H1 (cell line): ENCODE measurements at regions not wholly inside any gene's neighbourhood (a gene's known extent, or its start where the extent isn't known, plus 50 kb on each side); places are given as distances from the start of the nearest gene placed in this dataset.

Source experiments
- CTCF ChIA-PET: fragments of 300-600 bp; sonication (Branson Sonifier 250); formaldehyde crosslinking; loops from one replicate; lab custom pipeline; 2021; ENCODE audit not compliant: partially characterized antibody; lab: Charles Lee
- POLR2A ChIA-PET: fragments of 300-600 bp; sonication (Branson Sonifier 250); formaldehyde crosslinking; loops from one replicate; lab custom pipeline; 2021; ENCODE audit warnings: inconsistent platforms; ENCODE audit not compliant: partially characterized antibody; lab: Charles Lee
- DNase-seq, 2 experiments: peaks; one replicate each; pipeline versions ENCODE4 v3.0.0 to v3.0.0-alpha.2; 2010 to 2022; ENCODE audit warnings: low spot score in 2 of 2, low read depth in 1 of 2, mixed read lengths in 1 of 2
- FAIRE-seq: peaks from 2 replicates; lab custom pipeline; 2011; peaks lifted over from hg19 to GRCh38; lab: Jason Lieb, UNC
- H2AFZ ChIP-seq: 2 replicates; pipeline ENCODE4 v1.8.1; 2012; ENCODE audit warnings: low read length, inconsistent platforms
- H2AK5ac ChIP-seq: 2 replicates; pipeline ENCODE4 v1.6.1; 2013; ENCODE audit warnings: low read depth, low read length
- H2BK120ac ChIP-seq: replicated peaks from 2 replicates; pipeline ENCODE3; 2013; ENCODE audit warnings: low read depth, low read length, inconsistent platforms
- H2BK12ac ChIP-seq: 2 replicates; pipeline ENCODE4 v1.6.1; 2013; ENCODE audit warnings: low read depth, low read length
- H2BK15ac ChIP-seq: 2 replicates; pipeline ENCODE4 v1.6.1; 2013; ENCODE audit warnings: low read length
- H2BK20ac ChIP-seq: 2 replicates; pipeline ENCODE4 v1.6.1; 2013; ENCODE audit warnings: low read length
- H2BK5ac ChIP-seq: 2 replicates; pipeline ENCODE4 v1.6.1; 2013; ENCODE audit warnings: low read depth, low read length
- H3K14ac ChIP-seq: 2 replicates; pipeline ENCODE4 v1.6.1; 2013; ENCODE audit warnings: inconsistent platforms; ENCODE audit not compliant: insufficient read length
- H3K18ac ChIP-seq: 2 replicates; pipeline ENCODE4 v1.6.1; 2013; ENCODE audit warnings: low read length; ENCODE audit errors: extremely low read depth
- H3K23ac ChIP-seq: 2 replicates; pipeline ENCODE4 v1.6.1; 2013; ENCODE audit warnings: inconsistent platforms; ENCODE audit not compliant: insufficient read length
- H3K23me2 ChIP-seq: 2 replicates; pipeline ENCODE4 v1.6.1; 2013; ENCODE audit warnings: low read depth, low read length
- H3K27ac ChIP-seq: 2 replicates; pipeline ENCODE4 v1.6.1; 2011; ENCODE audit warnings: low read depth, low read length, inconsistent platforms
- H3K27me3 ChIP-seq, 4 experiments: replicated peaks in 1 of 4; 1 replicate in 1 of 4; 2 replicates in 3 of 4; pipeline versions ENCODE4 v1.6.1 to v1.8.1; 2011 to 2013; ENCODE audit warnings: low read length in 3 of 4, mild to moderate bottlenecking in 3 of 4, inconsistent platforms in 2 of 4, mixed read lengths in 2 of 4, moderate library complexity in 1 of 4; ENCODE audit not compliant: control insufficient read depth in 3 of 4, insufficient read depth in 3 of 4; ENCODE audit errors: extremely low read depth in 1 of 4
- H3K36me3 ChIP-seq, 4 experiments: 2 replicates each; pipeline versions ENCODE4 v1.6.1 to v1.8.1; 2011 to 2013; ENCODE audit warnings: mild to moderate bottlenecking in 4 of 4, low read length in 3 of 4, moderate library complexity in 2 of 4, control low read depth in 1 of 4, inconsistent platforms in 1 of 4; ENCODE audit not compliant: insufficient read depth in 4 of 4, control insufficient read depth in 2 of 4
- H3K4ac ChIP-seq: replicated peaks from 2 replicates; pipeline ENCODE3; 2013; ENCODE audit warnings: low read length, low read depth, mixed read lengths, inconsistent platforms; ENCODE audit not compliant: insufficient read length
- H3K4me1 ChIP-seq, 4 experiments: replicated peaks in 1 of 4; 1 replicate in 1 of 4; 2 replicates in 3 of 4; pipeline versions ENCODE4 v1.6.1 to v1.8.1; 2011 to 2013; ENCODE audit warnings: low read length in 3 of 4, inconsistent platforms in 2 of 4, mixed read lengths in 1 of 4; ENCODE audit not compliant: insufficient read depth in 4 of 4, control insufficient read depth in 3 of 4
- H3K4me2 ChIP-seq, 2 experiments: 2 replicates each; pipeline versions ENCODE4 v1.6.1 to v1.8.1; 2011 to 2013; ENCODE audit warnings: low read depth in 2 of 2, low read length in 2 of 2, control low read depth in 1 of 2, inconsistent platforms in 1 of 2, mild to moderate bottlenecking in 1 of 2; ENCODE audit not compliant: insufficient read depth in 1 of 2
- H3K4me3 ChIP-seq, 4 experiments: fragments of 200-600, 300-600 bp in 1 of 4; sonication (generic), shearing (Covaris generic), sonication (Bioruptor Twin) in 1 of 4; 2 replicates each; pipeline versions ENCODE4 v1.5.1 to v1.8.1; 2011 to 2016; ENCODE audit warnings: low read length in 4 of 4, low read depth in 3 of 4, control low read depth in 2 of 4, inconsistent platforms in 2 of 4, mild to moderate bottlenecking in 2 of 4, mixed read lengths in 1 of 4, moderate library complexity in 1 of 4; ENCODE audit not compliant: insufficient read depth in 2 of 4; ENCODE audit errors: extremely low read depth in 1 of 4
- H3K56ac ChIP-seq: replicated peaks from 2 replicates; pipeline ENCODE3; 2013; ENCODE audit warnings: low read depth, mild to moderate bottlenecking, mixed read lengths, low read length, inconsistent platforms; ENCODE audit not compliant: insufficient read length
- H3K79me1 ChIP-seq: 2 replicates; pipeline ENCODE4 v1.6.1; 2013; ENCODE audit warnings: low read depth, low read length, control low read depth
- H3K79me2 ChIP-seq, 2 experiments: 2 replicates each; pipeline versions ENCODE4 v1.6.1 to v1.8.1; 2012 to 2013; ENCODE audit warnings: low read length in 2 of 2, mild to moderate bottlenecking in 2 of 2, inconsistent platforms in 1 of 2; ENCODE audit not compliant: insufficient read depth in 2 of 2, control insufficient read depth in 1 of 2
- H3K9ac ChIP-seq, 4 experiments: replicated peaks in 1 of 4; 1 replicate in 1 of 4; 2 replicates in 3 of 4; pipeline versions ENCODE4 v1.6.1 to v1.8.1; 2011 to 2013; ENCODE audit warnings: low read depth in 3 of 4, low read length in 3 of 4, control low read depth in 2 of 4, mild to moderate bottlenecking in 2 of 4, moderate library complexity in 2 of 4, inconsistent platforms in 1 of 4; ENCODE audit errors: extremely low read depth in 1 of 4
- H3K9me3 ChIP-seq, 2 experiments: 2 replicates each; pipeline versions ENCODE4 v1.6.1 to v1.8.1; 2012 to 2013; ENCODE audit warnings: mild to moderate bottlenecking in 2 of 2, moderate library complexity in 2 of 2, control low read depth in 1 of 2, inconsistent platforms in 1 of 2, low read depth in 1 of 2, low read length in 1 of 2, mixed read lengths in 1 of 2; ENCODE audit not compliant: insufficient read depth in 2 of 2
- H4K20me1 ChIP-seq, 2 experiments: replicated peaks in 1 of 2; 2 replicates each; pipeline versions ENCODE3 to v1.8.1; 2011 to 2013; ENCODE audit warnings: inconsistent platforms in 2 of 2, low read length in 2 of 2, mild to moderate bottlenecking in 1 of 2; ENCODE audit not compliant: insufficient read depth in 2 of 2, control insufficient read depth in 1 of 2
- H4K5ac ChIP-seq: 2 replicates; pipeline ENCODE4 v1.6.1; 2013; ENCODE audit warnings: low read length, low read depth, mixed read lengths, inconsistent platforms; ENCODE audit not compliant: insufficient read length
- H4K8ac ChIP-seq: 2 replicates; pipeline ENCODE4 v1.8.0; 2013; ENCODE audit warnings: mild to moderate bottlenecking, moderate library complexity, low read length, inconsistent platforms; ENCODE audit not compliant: insufficient read depth; ENCODE audit errors: extremely low read depth
- H4K91ac ChIP-seq: replicated peaks from 2 replicates; pipeline ENCODE3; 2013; ENCODE audit warnings: low read length, mixed read lengths, inconsistent platforms; ENCODE audit not compliant: insufficient read length
- BACH1 ChIP-seq: IDR thresholded peaks from 2 replicates; pipeline ENCODE4 v1.6.1; 2012; ENCODE audit warnings: low read length, improper control_type of control experiment
- BCL11A ChIP-seq, 2 experiments: IDR thresholded peaks; one replicate each; pipeline ENCODE4 v1.6.1; 2011; ENCODE audit warnings: low read depth in 2 of 2, low read length in 2 of 2, mild to moderate bottlenecking in 2 of 2
- BRCA1 ChIP-seq: IDR thresholded peaks from 2 replicates; pipeline ENCODE4 v1.6.1; 2012; ENCODE audit warnings: low read depth, low read length, improper control_type of control experiment
- CBX8 ChIP-seq: fragments of 300-800, 300-1000 bp; sonication (generic); IDR thresholded peaks from 2 replicates; pipeline ENCODE4 v1.7.1; 2016; ENCODE audit warnings: low read depth, low read length, borderline replicate concordance
- EGR1 ChIP-seq: IDR thresholded peaks from 2 replicates; pipeline ENCODE4 v1.6.1; 2011; ENCODE audit warnings: low read depth, low read length, borderline replicate concordance
- KDM1A ChIP-seq: fragments of 200-600, 300-600 bp; sonication (generic); IDR thresholded peaks from 2 replicates; pipeline ENCODE4 v1.7.1; 2016; ENCODE audit warnings: mild to moderate bottlenecking, low read length, borderline replicate concordance
- KDM4A ChIP-seq: IDR thresholded peaks from one replicate; pipeline ENCODE4 v1.7.1; 2012; ENCODE audit warnings: low read depth, mild to moderate bottlenecking, moderate library complexity, low read length, inconsistent platforms; ENCODE audit not compliant: severe bottlenecking
- KDM5A ChIP-seq: fragments of 200-600 bp; IDR thresholded peaks from 2 replicates; pipeline ENCODE4 v1.7.1; 2012; ENCODE audit warnings: mild to moderate bottlenecking, low read length, inconsistent platforms, mixed read lengths
- NANOG ChIP-seq: IDR thresholded peaks from 2 replicates; pipeline ENCODE4 v1.6.1; 2011; ENCODE audit warnings: low read length, low read depth, mild to moderate bottlenecking, inconsistent platforms; ENCODE audit not compliant: insufficient read depth, poor library complexity, severe bottlenecking
- POLR2AphosphoS5 ChIP-seq: IDR thresholded peaks from 2 replicates; pipeline ENCODE4 v1.6.1; 2011; ENCODE audit warnings: low read depth, low read length
- RNF2 ChIP-seq: fragments of 200-900, 300-1000 bp; sonication (generic); IDR thresholded peaks from 2 replicates; pipeline ENCODE4 v1.7.1; 2016; ENCODE audit warnings: borderline replicate concordance, low read depth, mild to moderate bottlenecking, antibody characterized with exemption, low read length; ENCODE audit not compliant: poor library complexity, severe bottlenecking; ENCODE audit errors: missing control alignments
- SIX5 ChIP-seq: IDR thresholded peaks from 2 replicates; pipeline ENCODE4 v1.6.1; 2011; ENCODE audit warnings: mild to moderate bottlenecking, low read depth, low read length
- TCF12 ChIP-seq: IDR thresholded peaks from 2 replicates; pipeline ENCODE4 v1.6.1; 2011; ENCODE audit warnings: low read depth, mild to moderate bottlenecking, low read length
- USF2 ChIP-seq: IDR thresholded peaks from 2 replicates; pipeline ENCODE4 v1.6.1; 2011; ENCODE audit warnings: low read length, improper control_type of control experiment
- WGBS, 2 experiments: shearing (Covaris generic) in 1 of 2; methylation state at CpG; one replicate each; pipeline versions ENCODE4 v1.1.6 to v1.1.7; 2013 to 2015; ENCODE audit warnings: low lambda C conversion rate in 2 of 2, mixed read lengths in 2 of 2, inconsistent platforms in 1 of 2, low coverage in 1 of 2, missing lambda C conversion rate in 1 of 2; ENCODE audit not compliant: insufficient replicate concordance in 2 of 2, insufficient coverage in 1 of 2, insufficient read length in 1 of 2; ENCODE audit errors: extremely low coverage in 1 of 2, missing lambda C conversion rate in 1 of 2; 5-methylcytosine and 5-hydroxymethylcytosine counted together

- H3K27ac ChIP-seq, result no peak overlapping the region
- H3K18ac ChIP-seq, result no peak overlapping the region
- H3K79me1 ChIP-seq, result no peaks in the 10 kb centered on the region
- no peak overlapping the region for H3K4me2 ChIP-seq
- no peak overlapping the region for H2AK5ac ChIP-seq
- H3K4ac ChIP-seq, result no peak overlapping the region
- H2BK120ac ChIP-seq, result no peak overlapping the region
- H2BK15ac ChIP-seq, result no peak overlapping the region
- no peak for DNase-seq
- no peak overlapping the region for H3K9ac ChIP-seq
- peaks cover 0 to 6% (median 0%) of the 10 kb centered on the region in 4 experiments; a peak in 1 of 7 replicates for H3K4me1 ChIP-seq
- H4K91ac ChIP-seq, result no peak overlapping the region
- H3K23ac ChIP-seq, result no peak overlapping the region
- FAIRE-seq, result no peak
- H4K5ac ChIP-seq, result no peak overlapping the region
- no peaks in the 10 kb centered on the region for H3K9me3 ChIP-seq
- H2BK12ac ChIP-seq, result no peak overlapping the region
- no peaks in the 10 kb centered on the region for H3K36me3 ChIP-seq
- whole genome bisulfite sequencing, 2 experiments, result 94% methylated on average over 6 of the region's 6 CpGs; no CpG with 5 or more reads in 1 of the 2 experiments
- ChIA-PET POLR2A (no interaction called here), CTCF (interaction anchor here (1.0 kb wide), 1 partner anchor 11 kb away, joined by 3 read pairs; no protein-coding TSS in a partner anchor)
- no peaks in the 10 kb centered on the region for H4K20me1 ChIP-seq
- H3K4me3 ChIP-seq, result no peak overlapping the region
- no peaks in the 10 kb centered on the region for H3K27me3 ChIP-seq
- no peak overlapping the region for H2AFZ ChIP-seq
- H3K79me2 ChIP-seq, result no peaks in the 10 kb centered on the region
- no peak overlapping the region for H3K56ac ChIP-seq
- no peaks in the 10 kb centered on the region for H3K23me2 ChIP-seq
- no peak overlapping the region for H4K8ac ChIP-seq
- H2BK20ac ChIP-seq, result no peak overlapping the region
- H2BK5ac ChIP-seq, result no peak overlapping the region
- H3K14ac ChIP-seq, result no peak overlapping the region
- TF ChIP-seq TCF12 (no peak), CBX8 (no peak), BRCA1 (no peak), BACH1 (no peak), RNF2 (no peak), KDM1A (no peak), EGR1 (no peak), NANOG (no peak), KDM4A (no peak), KDM5A (no peak), SIX5 (no peak), USF2 (no peak), POLR2AphosphoS5 (no peak), BCL11A (IDR thresholded peaks at IDR 0.05; ENCODE audit: low read depth in 2 of 2, low read length in 2 of 2) (no peak)
These were observed 328.1 kb upstream of the PKDCC start for GRCh38 chr2:41719756-41720155.
